ENCODE measurements at regions not wholly inside any gene's neighbourhood (a gene's known extent, or its start where the extent isn't known, plus 50 kb on each side); places are given as distances from the start of the nearest gene placed in this dataset.

GRCh38 chr1:73511038-73511437, 686.9 kb downstream of the LRRIQ3 start:
- POLR2A ChIA-PET, result no interaction called here
- CTCF ChIA-PET, result no interaction called here
- TF ChIP-seq CTCF (IDR thresholded peaks at IDR 0.05; ENCODE audit: control extremely low read depth, extremely low read depth, low read depth, missing control alignments), result no peak
- DNase-seq (ENCODE audit: extremely low spot score), result no peak

- POLR2A ChIA-PET, result no interaction called here
- TF ChIP-seq CTCF (IDR thresholded peaks at IDR 0.05; ENCODE audit: control extremely low read depth, extremely low read depth, low read depth, missing control alignments), result no peak
- CTCF ChIA-PET, result no interaction called here
- no peak for DNase-seq (ENCODE audit: extremely low spot score)
Measured at GRCh38 chr1:73500154-73500553, 697.8 kb downstream of the LRRIQ3 start.

- TF ChIP-seq CTCF (IDR thresholded peaks at IDR 0.05; ENCODE audit: control extremely low read depth, extremely low read depth, low read depth, missing control alignments), result no peak
- ChIA-PET CTCF (no interaction called here), POLR2A (no interaction called here)
- DNase-seq (ENCODE audit: extremely low spot score), result no peak
Measured at GRCh38 chr1:73499671-73500070, 698.3 kb downstream of the LRRIQ3 start.

- no peak for TF ChIP-seq CTCF (IDR thresholded peaks at IDR 0.05; ENCODE audit: control extremely low read depth, extremely low read depth, low read depth, missing control alignments)
- CTCF ChIA-PET, result no interaction called here
- no peak for DNase-seq (ENCODE audit: extremely low spot score)
- POLR2A ChIA-PET, result no interaction called here
Measured at GRCh38 chr1:73491621-73492020, 706.4 kb downstream of the LRRIQ3 start.

- no peak for DNase-seq (ENCODE audit: extremely low spot score)
- CTCF ChIA-PET, result no interaction called here
- POLR2A ChIA-PET, result no interaction called here
- no peak for TF ChIP-seq CTCF (IDR thresholded peaks at IDR 0.05; ENCODE audit: control extremely low read depth, extremely low read depth, low read depth, missing control alignments)
Measured at GRCh38 chr1:73475316-73475870, 722.6 kb downstream of the LRRIQ3 start.

- ChIA-PET POLR2A (no interaction called here), CTCF (no interaction called here)
- DNase-seq (ENCODE audit: extremely low spot score), result no peak
- no peak for TF ChIP-seq CTCF (IDR thresholded peaks at IDR 0.05; ENCODE audit: control extremely low read depth, extremely low read depth, low read depth, missing control alignments)
Measured at GRCh38 chr1:73472810-73473209, 725.2 kb downstream of the LRRIQ3 start.

GRCh38 chr1:73467731-73468130, 730.2 kb downstream of the LRRIQ3 start:
- no peak for TF ChIP-seq CTCF (IDR thresholded peaks at IDR 0.05; ENCODE audit: control extremely low read depth, extremely low read depth, low read depth, missing control alignments)
- ChIA-PET CTCF (no interaction called here), POLR2A (no interaction called here)
- no peak for DNase-seq (ENCODE audit: extremely low spot score)

All from GM10248 (cell line).